Prostate gland (tissue), 2 donors: ENCODE measurements at regions not wholly inside any gene's neighbourhood (a gene's known extent, or its start where the extent isn't known, plus 50 kb on each side); places are given as distances from the start of the nearest gene placed in this dataset.

Experiments
- DNase-seq: peaks from one replicate; pipeline ENCODE4 v3.0.0-alpha.2; 2019; ENCODE audit warnings: low spot score
- H3K27ac ChIP-seq, 2 donors: fragments of 200-600 bp; sonication (generic); 2 replicates each; pipeline ENCODE4 v1.5.1; 2017 to 2019
- H3K27me3 ChIP-seq: fragments of 200-600 bp; sonication (generic); replicated peaks from 2 replicates; pipeline ENCODE4 v1.5.1; 2019; ENCODE audit not compliant: insufficient read depth
- H3K36me3 ChIP-seq, 2 donors: fragments of 200-600 bp; sonication (generic); 1 replicate in 1 of 2; 2 replicates in 1 of 2; pipeline versions ENCODE4 v1.5.1 to v1.8.1; 2017 to 2019
- H3K4me1 ChIP-seq: fragments of 200-600 bp; sonication (generic); replicated peaks from 2 replicates; pipeline ENCODE4 v1.5.1; 2019
- H3K4me3 ChIP-seq, 2 donors: fragments of 200-600 bp; sonication (generic); 2 replicates each; pipeline ENCODE4 v1.5.1; 2017 to 2019
- H3K9me3 ChIP-seq: fragments of 200-600 bp; sonication (generic); 2 replicates; pipeline ENCODE4 v1.5.1; 2017
- CTCF ChIP-seq, 4 experiments: fragments of 200-600 bp in 2 of 4; fragments of 450-650 bp in 2 of 4; sonication (generic) in 2 of 4; IDR thresholded peaks; 1 replicate in 3 of 4; 2 replicates in 1 of 4; pipeline ENCODE4 v1.5.1; 2016 to 2019; ENCODE audit warnings: antibody characterized with exemption in 4 of 4, mild to moderate bottlenecking in 2 of 4, moderate library complexity in 2 of 4
- POLR2A ChIP-seq: fragments of 450-650 bp; IDR thresholded peaks from one replicate; pipeline ENCODE4 v1.6.1; 2016; ENCODE audit warnings: antibody characterized with exemption, mild to moderate bottlenecking
- POLR2AphosphoS5 ChIP-seq: sonication (generic); formaldehyde crosslinking; IDR thresholded peaks from one replicate; pipeline ENCODE4 v1.6.1; 2017; ENCODE audit warnings: antibody characterized with exemption
- WGBS: methylation state at CpG from one replicate; pipeline ENCODE4 v1.1.5; 2018; 5-methylcytosine and 5-hydroxymethylcytosine counted together
- intact Hi-C: fragments of 100-400 bp; cut with DNase I; formaldehyde crosslinking; loops from one replicate; pipeline ENCODE4 v1.14.2; 2022

- no peak for DNase-seq
- intact Hi-C loops, result no loop called here
- H3K4me3 ChIP-seq, result no peak overlapping the region
- H3K9me3 ChIP-seq, result no peaks in the 10 kb centered on the region
- 92% methylated on average over 2 of the region's 2 CpGs for WGBS
- H3K36me3 ChIP-seq, result no peaks in the 10 kb centered on the region
- TF ChIP-seq POLR2A, result no peak
- no peak for TF ChIP-seq POLR2AphosphoS5
- no peak for TF ChIP-seq CTCF (IDR thresholded peaks at IDR 0.05)
- H3K27ac ChIP-seq, result no peak overlapping the region
- no peaks in the 10 kb centered on the region for H3K4me1 ChIP-seq
- H3K27me3 ChIP-seq, result no peaks in the 10 kb centered on the region
These were observed 235.4 kb downstream of the RPS24 start for GRCh38 chr10:78269060-78269459.

GRCh38 chr10:78272329-78272728 is 238.7 kb downstream of the RPS24 start:
- H3K27ac ChIP-seq, result no peak overlapping the region
- TF ChIP-seq POLR2AphosphoS5 (no peak), POLR2A (no peak), CTCF (IDR thresholded peaks at IDR 0.05) (no peak)
- H3K9me3 ChIP-seq, result no peaks in the 10 kb centered on the region
- H3K36me3 ChIP-seq, result no peaks in the 10 kb centered on the region
- no peak overlapping the region for H3K4me3 ChIP-seq
- intact Hi-C loops, result no loop called here
- H3K27me3 ChIP-seq, result no peaks in the 10 kb centered on the region
- H3K4me1 ChIP-seq, result no peaks in the 10 kb centered on the region
- DNase-seq, result no peak

GRCh38 chr10:78274491-78274890 is 240.8 kb downstream of the RPS24 start:
- H3K9me3 ChIP-seq, result no peaks in the 10 kb centered on the region
- no peaks in the 10 kb centered on the region for H3K36me3 ChIP-seq
- no peaks in the 10 kb centered on the region for H3K4me1 ChIP-seq
- 79% methylated on average over 4 of the region's 4 CpGs for WGBS
- H3K4me3 ChIP-seq, result no peak overlapping the region
- DNase-seq, result no peak
- intact Hi-C loops, result no loop called here
- TF ChIP-seq CTCF (IDR thresholded peaks at IDR 0.05), result no peak
- TF ChIP-seq POLR2A, result no peak
- no peak for TF ChIP-seq POLR2AphosphoS5
- no peaks in the 10 kb centered on the region for H3K27me3 ChIP-seq
- no peak overlapping the region for H3K27ac ChIP-seq

- DNase-seq, result no peak
- no peaks in the 10 kb centered on the region for H3K9me3 ChIP-seq
- H3K4me3 ChIP-seq, result no peak overlapping the region
- H3K36me3 ChIP-seq, result no peaks in the 10 kb centered on the region
- H3K27ac ChIP-seq, result no peak overlapping the region
- TF ChIP-seq POLR2A, result no peak
- no peak for TF ChIP-seq POLR2AphosphoS5
- no peak for TF ChIP-seq CTCF (IDR thresholded peaks at IDR 0.05)
- intact Hi-C loops, result no loop called here
- no peaks in the 10 kb centered on the region for H3K4me1 ChIP-seq
- WGBS, result 95% methylated on average over 1 of the region's 1 CpG
- H3K27me3 ChIP-seq, result no peaks in the 10 kb centered on the region
These were observed 242.5 kb downstream of the RPS24 start for GRCh38 chr10:78276139-78276538.

GRCh38 chr10:78277314-78278057 is 243.8 kb downstream of the RPS24 start:
- peak overlapping the region; percentile 53 to 66 for H3K27ac ChIP-seq
- WGBS, result 71% methylated on average over 11 of the region's 11 CpGs
- H3K9me3 ChIP-seq, result no peaks in the 10 kb centered on the region
- no peaks in the 10 kb centered on the region for H3K4me1 ChIP-seq
- no peak for DNase-seq
- intact Hi-C loops, result no loop called here
- no peaks in the 10 kb centered on the region for H3K27me3 ChIP-seq
- H3K4me3 ChIP-seq, result no peak overlapping the region
- no peaks in the 10 kb centered on the region for H3K36me3 ChIP-seq
- no peak for TF ChIP-seq CTCF (IDR thresholded peaks at IDR 0.05)
- no peak for TF ChIP-seq POLR2AphosphoS5
- TF ChIP-seq POLR2A, result no peak
